ENCODE measurements at regions not wholly inside any gene's neighbourhood (a gene's known extent, or its start where the extent isn't known, plus 50 kb on each side); places are given as distances from the start of the nearest gene placed in this dataset.

DNA sequence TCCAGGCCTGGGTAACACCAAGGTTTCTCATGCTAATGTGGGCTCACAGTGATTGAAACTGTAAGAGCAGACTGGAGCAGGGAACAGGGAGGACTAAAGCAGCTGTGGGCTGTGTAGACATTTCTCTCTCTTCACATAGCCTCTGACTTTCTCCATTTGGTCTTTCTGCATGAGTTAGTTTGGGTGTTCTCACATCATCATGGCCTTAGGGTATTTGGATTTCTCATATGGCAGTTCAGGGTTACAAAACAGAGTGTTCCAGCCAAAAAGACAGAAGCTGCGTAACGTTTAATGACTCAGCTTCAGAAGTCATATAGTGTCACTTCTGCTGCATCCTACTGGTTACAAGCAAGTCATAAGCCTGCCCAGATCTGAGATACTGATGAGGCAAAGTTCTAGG is 52.0 kb upstream of the OSBPL8 start:
- DNase-seq (ENCODE audit: low read depth) = peak; percentile 86

DNA sequence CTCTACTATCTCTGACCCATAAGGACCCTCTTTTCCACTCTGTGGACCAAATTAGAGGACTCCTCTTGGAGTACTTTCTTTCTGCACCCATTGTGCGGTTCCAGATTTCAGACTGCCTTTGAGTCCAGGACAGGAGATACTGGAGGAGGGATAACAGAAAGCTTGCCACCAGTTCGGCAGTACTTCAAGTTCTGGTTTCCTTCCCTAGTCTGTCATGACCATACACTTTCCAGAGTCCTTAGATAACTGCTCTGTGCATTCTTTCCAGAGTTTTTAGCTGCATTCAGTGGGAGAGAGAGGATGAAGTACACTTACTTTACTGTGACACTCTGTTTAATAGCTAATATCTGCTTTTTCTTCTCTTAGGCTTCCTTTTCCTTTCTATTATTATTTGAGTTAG is 54.8 kb upstream of the OSBPL8 start:
- no peak for DNase-seq (ENCODE audit: low read depth)

DNA sequence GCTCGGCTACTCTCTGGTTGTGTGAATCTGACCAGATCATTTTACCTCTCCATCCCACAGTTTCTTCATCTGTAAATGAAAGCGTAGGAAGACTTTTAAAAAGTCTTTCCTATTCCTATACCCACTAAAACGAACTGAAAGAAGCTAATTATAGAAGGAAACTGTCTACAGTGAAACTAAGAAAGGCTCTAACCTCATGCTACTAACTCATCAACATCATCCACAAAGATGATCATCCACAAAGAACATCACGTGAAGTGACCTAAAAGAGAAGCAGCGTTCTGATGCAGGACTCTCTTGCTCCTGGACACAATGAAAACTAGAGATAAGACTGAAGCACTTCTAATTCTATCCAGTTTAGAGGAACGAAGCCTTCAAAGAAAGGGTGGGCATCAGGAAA is 58.5 kb upstream of the OSBPL8 start:
- DNase-seq (ENCODE audit: low read depth) = no peak

GRCh38 chr12:76621582-76622024 is 62.0 kb upstream of the OSBPL8 start:
- DNase-seq (ENCODE audit: low read depth) = peak; percentile 55

DNA sequence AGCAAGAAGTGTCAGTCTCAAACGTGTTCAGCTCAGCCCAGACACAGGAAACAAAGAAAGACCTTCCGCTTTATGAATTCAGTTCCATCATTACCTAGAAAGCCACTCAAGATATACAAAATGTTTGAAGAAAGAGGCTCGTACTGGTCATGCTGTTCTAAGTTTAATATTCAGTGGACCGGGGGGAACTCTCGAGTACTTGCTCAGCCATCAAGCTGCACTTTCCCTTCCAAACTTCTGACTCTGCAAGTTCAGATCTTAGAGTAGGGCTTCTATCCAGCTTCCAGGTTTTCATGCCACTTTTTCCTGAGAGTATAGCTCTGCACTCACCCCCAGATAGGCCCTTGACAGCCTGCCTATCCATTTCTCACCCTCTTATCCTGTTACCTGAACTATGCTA is 62.8 kb upstream of the OSBPL8 start:
- no peak for DNase-seq (ENCODE audit: low read depth)

DNA sequence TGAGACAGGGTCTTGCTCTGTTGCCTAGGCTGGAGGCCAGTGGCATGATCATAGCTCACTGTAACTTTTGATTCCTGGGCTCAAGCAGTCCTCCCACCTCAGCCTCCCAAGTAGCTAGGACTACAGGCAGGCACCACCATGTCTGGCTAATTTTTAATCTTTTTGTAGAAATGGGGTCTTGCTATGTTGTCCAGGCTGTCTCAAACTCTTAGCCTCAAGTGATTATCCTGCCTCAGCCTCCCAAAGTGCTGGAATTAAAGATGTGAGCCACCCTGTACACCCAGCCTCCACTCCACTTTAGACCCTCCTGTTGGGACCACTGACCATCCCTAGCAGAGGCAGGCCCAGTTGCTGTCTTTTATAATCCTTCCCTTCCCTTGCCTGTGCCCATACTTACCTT is 63.3 kb upstream of the OSBPL8 start:
- no peak for DNase-seq (ENCODE audit: low read depth)

- no peak for DNase-seq (ENCODE audit: low read depth)
Observed at GRCh38 chr12:76623931-76624330, 64.4 kb upstream of the OSBPL8 start.

DNA sequence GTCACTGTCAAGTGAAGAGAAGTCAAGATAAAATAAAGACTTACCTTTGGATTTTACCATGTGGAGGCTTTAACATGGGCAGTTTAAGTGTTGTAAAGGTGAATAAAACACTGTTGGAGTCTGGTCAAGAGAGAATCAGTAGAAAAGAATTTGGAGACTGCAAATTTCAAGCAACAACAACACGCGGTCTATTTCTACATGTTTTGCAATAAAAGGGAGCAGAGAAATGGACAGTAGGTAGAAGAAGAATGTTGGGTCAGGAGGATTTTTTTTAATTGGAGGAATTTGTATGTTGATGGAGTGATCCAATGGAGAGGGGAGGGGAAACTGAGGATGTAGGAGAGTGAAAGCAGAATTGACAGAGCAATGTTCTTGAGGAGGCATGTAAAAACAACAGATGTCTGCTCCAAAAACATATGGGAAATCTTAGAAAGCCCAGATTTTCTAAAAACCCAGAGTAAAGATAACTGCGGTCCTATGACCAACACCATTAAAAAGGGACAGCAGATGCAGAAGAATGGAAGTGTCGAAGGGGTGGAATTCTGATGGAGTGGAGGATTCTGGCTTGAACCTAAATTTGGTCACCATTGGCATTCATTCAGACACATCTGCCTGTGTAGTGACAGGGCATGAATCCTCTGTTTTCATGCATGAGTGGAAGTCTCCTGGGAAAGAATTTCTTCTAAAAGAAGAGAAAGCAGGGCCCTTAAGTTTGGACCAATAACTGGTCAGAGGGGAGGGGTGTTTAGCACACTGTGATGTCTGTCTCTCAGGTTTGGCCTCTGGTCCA is 68.0 kb upstream of the OSBPL8 start:
- no peak for DNase-seq (ENCODE audit: low read depth)

GRCh38 chr12:76628745-76629144 is 69.2 kb upstream of the OSBPL8 start:
- no peak for DNase-seq (ENCODE audit: low read depth)

DNA sequence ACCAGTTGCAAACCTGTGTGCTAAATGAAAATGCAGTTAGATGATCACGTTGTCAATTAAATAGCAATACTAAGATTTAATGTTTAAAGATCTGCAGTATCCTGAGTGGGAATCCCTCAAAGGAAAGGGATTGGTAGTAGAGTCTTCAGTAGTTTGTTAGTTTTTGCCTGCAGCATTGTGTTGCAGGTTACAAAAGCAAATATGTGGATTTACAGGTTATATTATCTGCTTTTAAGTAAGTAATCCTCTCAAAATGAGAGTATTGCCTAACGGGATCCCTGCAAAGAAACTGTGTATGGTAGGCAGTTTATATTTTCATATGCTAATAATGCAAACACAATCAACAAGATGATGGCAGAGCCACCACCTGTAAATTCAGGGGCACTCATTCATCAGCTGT is 72.2 kb upstream of the OSBPL8 start:
- no peak for DNase-seq (ENCODE audit: low read depth)

DNA sequence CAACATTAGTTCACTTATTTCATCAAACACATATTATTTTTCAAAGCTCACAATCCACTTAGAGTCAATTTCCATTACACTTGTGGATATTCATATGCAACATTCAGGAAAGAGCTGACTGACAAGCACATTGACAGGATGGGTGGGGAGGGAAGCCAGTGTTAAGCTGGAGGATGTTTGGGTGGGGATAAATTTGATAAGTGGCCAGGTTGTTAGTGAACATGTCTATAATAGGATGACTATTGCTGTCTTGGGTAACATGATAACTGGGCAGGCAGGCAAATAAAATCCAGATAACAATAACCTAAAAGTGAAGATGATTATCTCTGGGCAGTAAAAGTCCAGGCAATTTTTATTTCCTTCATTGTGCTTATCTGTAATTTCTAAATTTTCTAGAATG is 73.8 kb upstream of the OSBPL8 start:
- no peak for DNase-seq (ENCODE audit: low read depth)

- no peak for DNase-seq (ENCODE audit: low read depth)
Observed at GRCh38 chr12:76634133-76634532, 74.6 kb upstream of the OSBPL8 start.

- no peak for DNase-seq (ENCODE audit: low read depth)
Observed at GRCh38 chr12:76636121-76636692, 76.6 kb upstream of the OSBPL8 start.

- no peak for DNase-seq (ENCODE audit: low read depth)
Observed at GRCh38 chr12:76637807-76638206, 78.2 kb upstream of the OSBPL8 start.

- no peak for DNase-seq (ENCODE audit: low read depth)
Observed at GRCh38 chr12:76639646-76640045, 80.1 kb upstream of the OSBPL8 start.

DNA sequence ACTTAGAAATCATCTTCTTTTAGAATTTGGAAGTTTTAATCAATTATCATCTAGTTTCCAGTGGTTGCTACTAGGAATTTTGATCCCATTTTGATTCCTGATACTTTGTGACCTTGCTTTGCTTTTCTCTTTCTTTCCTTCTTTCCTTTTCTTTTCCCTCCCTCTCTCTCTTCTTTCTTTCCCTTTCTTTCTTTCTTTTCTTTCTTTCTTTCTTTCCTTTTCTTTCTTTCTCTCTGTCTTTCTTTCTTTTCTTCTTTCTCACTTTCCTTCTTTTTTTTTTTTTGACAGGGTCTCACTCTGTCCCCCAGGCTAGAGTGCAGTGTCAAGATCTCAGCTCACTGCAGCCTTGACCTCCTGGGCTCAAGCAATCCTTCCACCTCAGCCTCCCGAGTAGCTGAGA is 81.5 kb upstream of the OSBPL8 start:
- DNase-seq (ENCODE audit: low read depth) = no peak

- no peak for DNase-seq (ENCODE audit: low read depth)
Observed at GRCh38 chr12:76641961-76642360, 82.4 kb upstream of the OSBPL8 start.

DNA sequence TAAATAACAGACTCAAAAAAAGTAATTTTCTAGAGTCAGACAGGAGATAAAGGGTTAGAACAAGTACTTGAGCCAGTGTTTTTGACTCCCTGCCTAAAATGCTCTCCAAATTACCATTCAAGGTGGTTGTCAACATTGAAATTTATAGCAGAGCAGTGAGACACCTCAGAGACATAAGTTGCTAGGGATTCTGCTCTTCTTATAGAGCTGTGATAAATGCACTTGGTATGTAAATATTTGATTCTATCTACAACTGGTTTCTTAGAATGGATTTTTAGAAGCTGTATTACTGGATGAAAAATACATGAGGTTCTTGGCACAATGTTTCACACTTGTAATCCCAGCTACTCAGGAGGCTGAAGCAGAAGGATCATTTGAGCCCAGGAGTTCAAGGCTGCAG is 83.9 kb upstream of the OSBPL8 start:
- no peak for DNase-seq (ENCODE audit: low read depth)

DNA sequence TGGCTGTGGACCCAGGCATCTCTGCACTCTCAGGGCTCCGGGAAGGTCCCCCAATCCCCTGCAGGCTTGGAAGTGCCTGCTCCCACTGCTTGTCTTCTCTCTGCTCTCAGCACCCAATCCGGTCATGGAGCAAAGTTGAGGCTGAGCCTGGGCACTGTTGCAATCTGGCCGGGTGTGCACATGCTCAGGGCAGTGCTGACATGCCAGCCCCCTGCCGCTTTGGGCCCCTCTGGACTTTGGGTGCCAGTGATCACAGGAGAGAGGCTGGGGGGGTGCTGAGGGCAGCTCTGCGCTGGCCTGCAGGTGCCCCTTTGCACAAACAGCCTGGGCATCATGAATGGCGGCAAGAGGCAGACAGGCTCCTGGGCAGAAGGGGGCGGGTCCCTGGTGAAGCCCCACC is 85.4 kb upstream of the OSBPL8 start:
- no peak for DNase-seq (ENCODE audit: low read depth)

- no peak for DNase-seq (ENCODE audit: low read depth)
Observed at GRCh38 chr12:76645934-76646333, 86.4 kb upstream of the OSBPL8 start.

- no peak for DNase-seq (ENCODE audit: low read depth)
Observed at GRCh38 chr12:76646366-76646765, 86.8 kb upstream of the OSBPL8 start.

DNA sequence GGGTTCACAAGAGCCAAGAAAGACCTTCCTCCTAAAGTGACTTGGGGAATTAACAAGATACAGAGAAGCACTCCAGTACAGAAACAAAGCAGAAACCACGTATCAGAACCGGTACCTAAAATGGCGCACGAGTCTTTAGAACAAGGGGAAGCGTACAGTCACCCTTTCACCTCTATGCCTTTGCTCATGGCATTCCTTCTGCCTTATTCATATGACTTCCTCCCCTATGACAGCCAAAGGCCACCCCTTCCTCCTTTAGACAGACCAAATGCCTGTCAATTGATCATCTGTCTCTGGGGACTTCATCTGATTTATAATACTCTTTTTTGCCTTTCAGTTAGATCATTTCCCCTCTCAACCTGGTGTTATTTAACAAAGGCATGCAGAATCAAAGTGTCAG is 89.5 kb upstream of the OSBPL8 start:
- DNase-seq (ENCODE audit: low read depth) = no peak

GRCh38 chr12:76652402-76652801 is 92.8 kb upstream of the OSBPL8 start:
- no peak for DNase-seq (ENCODE audit: low read depth)

DNA sequence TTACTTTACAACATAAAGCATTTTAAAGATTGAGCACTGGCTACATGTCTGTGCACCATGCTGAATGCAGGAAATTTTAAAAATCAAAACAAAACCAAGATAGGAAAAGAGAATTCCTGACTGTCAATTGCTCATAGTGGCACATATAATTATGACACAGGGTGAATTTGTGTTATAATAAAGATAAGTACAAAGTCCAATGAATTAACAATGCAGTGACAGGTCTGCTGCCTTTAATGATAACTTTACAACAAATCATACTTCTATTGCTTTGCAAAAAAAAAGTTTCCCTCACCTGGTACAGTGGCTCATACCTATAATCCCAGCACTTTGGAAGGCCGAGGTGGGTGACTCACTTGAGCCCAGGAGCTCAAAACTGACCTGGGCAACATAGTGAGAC is 93.8 kb upstream of the OSBPL8 start:
- no peak for DNase-seq (ENCODE audit: low read depth)

Data from fibroblast of the conjunctiva (primary cell).